ENCODE measurements at regions not wholly inside any gene's neighbourhood (a gene's known extent, or its start where the extent isn't known, plus 50 kb on each side); places are given as distances from the start of the nearest gene placed in this dataset.

DNA sequence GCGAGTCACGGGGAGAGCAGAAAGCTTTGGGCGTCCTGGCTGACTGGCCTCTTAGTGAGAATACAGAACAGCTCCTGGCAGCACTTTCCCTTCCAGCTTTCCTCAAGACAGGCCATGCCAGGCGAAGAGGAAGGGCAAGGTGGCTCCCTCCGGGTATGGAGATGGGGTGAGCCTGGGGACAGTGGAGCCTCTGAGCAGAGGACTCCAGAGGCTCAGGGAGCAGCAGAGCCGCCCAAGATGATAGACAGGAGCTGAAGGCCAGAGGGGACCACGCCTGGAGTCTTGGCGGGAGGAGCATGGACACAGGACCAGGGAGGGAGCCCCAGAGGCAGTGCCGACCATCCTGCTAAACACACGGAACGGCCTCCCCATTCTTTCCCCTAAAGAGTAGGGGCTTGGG is 229.1 kb downstream of the TM9SF2 start:
- TF ChIP-seq POLR2A (IDR thresholded peaks at IDR 0.05; ENCODE audit: low read depth, low read length) (no peak), POLR2AphosphoS5 (IDR thresholded peaks at IDR 0.05; ENCODE audit: low read depth, low read length) (no peak)

All from GM12892 (cell line).